ENCODE measurements at regions not wholly inside any gene's neighbourhood (a gene's known extent, or its start where the extent isn't known, plus 50 kb on each side); places are given as distances from the start of the nearest gene placed in this dataset.
A peak's percentile ranks its signal among the peaks of the same experiment; 100 is the strongest.

DNA sequence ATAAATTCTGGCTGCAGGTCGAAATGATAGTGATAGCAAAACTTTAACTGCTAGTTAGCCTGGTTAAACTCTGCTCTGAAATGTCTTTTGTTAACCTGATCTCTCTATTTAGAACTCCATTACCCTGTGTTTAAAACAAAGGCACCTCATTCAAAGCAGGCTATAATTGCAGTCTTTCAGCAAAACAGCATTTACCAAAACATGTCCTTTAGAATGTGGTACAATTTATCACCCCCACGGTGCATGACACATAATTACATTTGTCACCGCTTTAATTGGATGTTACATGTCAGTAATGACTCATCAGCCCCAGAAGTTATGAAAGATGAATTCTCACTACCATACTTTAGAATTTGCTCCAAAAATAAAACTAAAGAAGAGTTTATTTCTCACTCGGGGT lies 295.4 kb downstream of the TOX3 start:
- in situ Hi-C loops (cut with HindIII; ENCODE audit: low sequenced_read_pairs), result no loop called here
- no peak for DNase-seq (ENCODE audit: low spot score)

DNA sequence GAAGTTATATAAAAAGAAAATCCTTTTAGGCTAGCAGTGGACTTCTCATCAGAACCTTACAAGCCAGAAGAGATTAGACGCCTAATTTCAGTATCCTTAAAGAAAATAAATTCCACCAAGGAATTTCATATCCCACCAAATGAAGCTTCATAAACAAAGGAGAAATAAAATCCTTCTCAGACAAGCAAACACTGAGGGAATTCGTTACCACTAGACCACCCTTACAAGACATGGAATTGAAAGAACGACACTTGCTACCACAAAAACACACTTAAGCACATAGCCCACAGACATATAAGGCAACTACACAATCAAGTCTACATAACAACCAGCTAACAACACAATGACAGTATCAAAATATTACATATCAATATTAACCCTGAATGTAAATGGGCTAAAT lies 299.2 kb downstream of the TOX3 start:
- in situ Hi-C loops (cut with HindIII; ENCODE audit: low sequenced_read_pairs), result no loop called here
- DNase-seq (ENCODE audit: low spot score), result no peak

- in situ Hi-C loops (cut with HindIII; ENCODE audit: low sequenced_read_pairs), result no loop called here
These were observed 308.2 kb downstream of the TOX3 start for GRCh38 chr16:52238710-52239109.

GRCh38 chr16:52237823-52238222 lies 309.1 kb downstream of the TOX3 start:
- in situ Hi-C loops (cut with HindIII; ENCODE audit: low sequenced_read_pairs), result no loop called here
- no peak for DNase-seq (ENCODE audit: low spot score)

More at GRCh38 chr16:52238710-52239109, 308.2 kb downstream of the TOX3 start:
- DNase-seq (ENCODE audit: low spot score), result no peak

GRCh38 chr16:52235186-52235585 lies 311.8 kb downstream of the TOX3 start:
- in situ Hi-C loops (cut with HindIII; ENCODE audit: low sequenced_read_pairs), result no loop called here
- no peak for DNase-seq (ENCODE audit: low spot score)

DNA sequence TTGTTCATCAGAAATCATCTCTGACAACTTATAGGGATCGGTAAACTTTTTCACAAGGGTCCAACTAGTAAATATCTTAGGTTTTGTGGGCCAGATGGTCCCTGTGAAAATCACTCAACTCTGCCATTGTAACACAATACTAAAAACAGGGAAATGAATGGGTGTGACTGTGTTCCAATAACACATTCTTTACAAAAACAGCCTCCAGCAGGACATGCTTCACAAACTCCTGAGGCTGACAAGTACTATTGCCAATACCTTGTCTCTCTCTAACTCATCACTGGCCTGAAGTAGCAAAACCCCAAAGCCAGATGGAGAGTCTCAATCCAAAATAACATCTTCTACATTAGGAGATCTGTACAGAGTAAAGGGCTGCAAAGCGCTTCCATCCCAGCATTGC lies 312.3 kb downstream of the TOX3 start:
- in situ Hi-C loops (cut with HindIII; ENCODE audit: low sequenced_read_pairs), result no loop called here

DNA sequence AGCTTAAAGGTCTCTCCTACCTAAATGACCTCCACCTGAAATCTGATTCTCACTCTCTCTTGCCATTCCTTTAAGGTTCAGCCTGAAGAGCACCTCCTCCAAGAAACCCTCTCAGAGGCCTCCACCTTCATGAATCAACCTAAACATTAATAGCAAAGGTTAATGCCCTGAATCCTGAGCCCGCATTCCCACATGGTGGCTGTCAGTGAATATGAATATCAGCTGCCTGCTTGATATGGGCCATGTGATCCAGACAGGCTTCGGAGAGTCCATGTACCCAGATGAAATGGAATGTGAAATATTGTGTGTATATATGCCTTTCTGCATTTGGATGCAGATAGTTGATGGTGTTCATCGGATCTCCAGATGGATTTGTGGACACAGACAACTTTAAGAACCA lies 317.5 kb downstream of the TOX3 start:
- in situ Hi-C loops (cut with HindIII; ENCODE audit: low sequenced_read_pairs), result no loop called here
- DNase-seq (ENCODE audit: low spot score), result no peak

More for the DNA sequence above, 312.3 kb downstream of the TOX3 start:
- DNase-seq (ENCODE audit: low spot score), result no peak

- DNase-seq (ENCODE audit: low spot score), result no peak
- in situ Hi-C loops (cut with HindIII; ENCODE audit: low sequenced_read_pairs), result no loop called here
These were observed 319.1 kb downstream of the TOX3 start for GRCh38 chr16:52227851-52228250.

- no peak for DNase-seq (ENCODE audit: low spot score)
- in situ Hi-C loops (cut with HindIII; ENCODE audit: low sequenced_read_pairs), result no loop called here
These were observed 334.1 kb downstream of the TOX3 start for GRCh38 chr16:52212841-52213240.

- in situ Hi-C loops (cut with HindIII; ENCODE audit: low sequenced_read_pairs), result no loop called here
These were observed 337.7 kb downstream of the TOX3 start for GRCh38 chr16:52209227-52209626.

GRCh38 chr16:52203096-52203495 lies 343.8 kb downstream of the TOX3 start:
- DNase-seq (ENCODE audit: low spot score), result no peak
- in situ Hi-C loops (cut with HindIII; ENCODE audit: low sequenced_read_pairs), result no loop called here

More at GRCh38 chr16:52209227-52209626, 337.7 kb downstream of the TOX3 start:
- DNase-seq (ENCODE audit: low spot score), result no peak

DNA sequence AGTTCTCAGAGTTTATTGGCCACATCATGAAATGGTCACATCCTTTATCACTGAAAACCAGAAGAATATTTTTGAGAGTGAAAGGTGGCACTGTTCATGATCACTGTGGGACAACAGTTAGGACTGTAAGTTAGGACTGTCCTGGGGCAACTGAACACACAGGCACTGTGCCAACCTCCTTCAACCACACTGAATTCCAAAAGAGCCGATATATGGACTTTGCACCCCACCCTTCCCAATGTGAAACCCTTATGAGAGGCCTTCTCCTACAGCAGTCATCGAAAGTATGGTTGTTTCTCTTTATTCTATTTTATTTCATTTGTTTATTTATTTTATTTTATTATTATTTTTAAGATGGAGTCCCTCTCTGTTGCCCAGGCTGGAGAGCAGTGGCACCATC lies 353.5 kb downstream of the TOX3 start:
- DNase-seq (ENCODE audit: low spot score), result no peak
- in situ Hi-C loops (cut with HindIII; ENCODE audit: low sequenced_read_pairs), result no loop called here

GRCh38 chr16:52191531-52192134 lies 355.3 kb downstream of the TOX3 start:
- in situ Hi-C loops (cut with HindIII; ENCODE audit: low sequenced_read_pairs), result no loop called here

GRCh38 chr16:52184336-52184735 lies 362.6 kb downstream of the TOX3 start:
- in situ Hi-C loops (cut with HindIII; ENCODE audit: low sequenced_read_pairs), result no loop called here
- DNase-seq (ENCODE audit: low spot score), result no peak

More at GRCh38 chr16:52191531-52192134, 355.3 kb downstream of the TOX3 start:
- peak; percentile 72 for DNase-seq (ENCODE audit: low spot score)

- in situ Hi-C loops (cut with HindIII; ENCODE audit: low sequenced_read_pairs), result no loop called here
These were observed 364.1 kb downstream of the TOX3 start for GRCh38 chr16:52182840-52183239.

GRCh38 chr16:52174168-52174567 lies 372.8 kb downstream of the TOX3 start:
- in situ Hi-C loops (cut with HindIII; ENCODE audit: low sequenced_read_pairs), result no loop called here
- DNase-seq (ENCODE audit: low spot score), result no peak

More at GRCh38 chr16:52182840-52183239, 364.1 kb downstream of the TOX3 start:
- no peak for DNase-seq (ENCODE audit: low spot score)

DNA sequence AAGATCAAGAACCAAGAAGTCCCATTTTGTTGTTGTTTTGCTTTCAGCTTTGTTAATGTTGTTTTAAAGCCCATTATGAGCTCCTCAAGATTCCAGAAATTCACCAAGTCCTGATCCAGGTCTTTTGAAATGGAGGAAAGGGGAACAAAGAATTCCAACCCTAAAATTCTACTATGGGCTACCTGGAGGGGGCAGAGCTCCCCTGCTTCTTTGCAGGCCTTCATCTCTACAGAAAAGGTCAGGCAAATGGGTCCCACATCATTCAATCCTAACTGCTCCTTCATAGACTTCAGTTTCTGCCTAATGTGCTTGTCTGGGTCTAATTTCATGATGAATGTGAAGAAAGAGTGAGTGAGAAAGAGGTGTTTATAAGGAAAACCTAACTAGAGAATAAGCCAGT lies 375.5 kb downstream of the TOX3 start:
- in situ Hi-C loops (cut with HindIII; ENCODE audit: low sequenced_read_pairs), result no loop called here
- DNase-seq (ENCODE audit: low spot score), result no peak

GRCh38 chr16:52167328-52167727 lies 379.6 kb downstream of the TOX3 start:
- in situ Hi-C loops (cut with HindIII; ENCODE audit: low sequenced_read_pairs), result no loop called here
- no peak for DNase-seq (ENCODE audit: low spot score)

DNA sequence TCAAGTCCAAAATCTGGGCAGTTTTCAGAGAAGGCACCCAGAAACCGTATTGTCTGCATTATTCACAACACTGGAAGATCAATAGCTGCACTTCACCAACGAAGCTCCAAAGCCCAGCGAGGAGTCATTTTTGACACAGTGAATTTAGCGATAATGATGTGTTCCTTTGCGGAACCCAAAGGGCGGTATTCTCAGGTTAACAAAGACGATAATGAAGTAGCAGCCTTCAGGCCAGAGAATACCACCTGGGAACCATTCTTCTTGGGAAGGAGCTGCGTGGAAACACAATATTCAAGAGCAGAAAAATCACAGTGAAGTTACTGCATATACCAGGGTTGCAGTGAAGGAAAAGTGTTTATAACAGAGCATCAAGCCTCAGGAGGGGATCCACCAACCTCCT lies 381.0 kb downstream of the TOX3 start:
- in situ Hi-C loops (cut with HindIII; ENCODE audit: low sequenced_read_pairs), result no loop called here
- no peak for DNase-seq (ENCODE audit: low spot score)

GRCh38 chr16:52149003-52149402 lies 397.9 kb downstream of the TOX3 start:
- in situ Hi-C loops (cut with HindIII; ENCODE audit: low sequenced_read_pairs), result no loop called here
- DNase-seq (ENCODE audit: low spot score), result no peak

- in situ Hi-C loops (cut with HindIII; ENCODE audit: low sequenced_read_pairs), result no loop called here
- no peak for DNase-seq (ENCODE audit: low spot score)
These were observed 405.1 kb downstream of the TOX3 start for GRCh38 chr16:52141871-52142270.
